ENCODE measurements at regions not wholly inside any gene's neighbourhood (a gene's known extent, or its start where the extent isn't known, plus 50 kb on each side); places are given as distances from the start of the nearest gene placed in this dataset.

DNA sequence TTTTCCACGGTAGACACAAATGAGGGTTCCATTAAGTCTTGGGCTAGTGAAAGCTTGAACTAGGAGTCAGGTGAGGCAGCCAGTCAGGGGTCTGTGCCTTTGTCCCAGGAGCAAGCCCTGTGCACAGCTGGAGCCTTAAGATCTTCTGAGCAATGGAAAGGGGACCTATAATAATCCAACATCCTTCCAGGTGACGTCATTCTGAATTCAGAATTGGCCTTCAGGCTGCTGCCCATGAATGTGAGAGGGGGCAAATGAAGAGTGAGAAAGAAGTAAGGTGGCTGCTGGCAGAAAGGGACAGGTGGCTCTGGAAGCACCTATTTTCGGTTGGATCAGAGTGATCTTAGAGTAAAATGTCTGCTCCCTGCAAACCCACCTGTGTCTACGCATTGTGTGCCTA lies 488.1 kb upstream of the CDH5 start:
- TF ChIP-seq FOXJ3 (CRISPR knock-in tag; IDR thresholded peaks at IDR 0.05; ENCODE audit: borderline replicate concordance) = no peak
- TF ChIP-seq, protein P1, sequence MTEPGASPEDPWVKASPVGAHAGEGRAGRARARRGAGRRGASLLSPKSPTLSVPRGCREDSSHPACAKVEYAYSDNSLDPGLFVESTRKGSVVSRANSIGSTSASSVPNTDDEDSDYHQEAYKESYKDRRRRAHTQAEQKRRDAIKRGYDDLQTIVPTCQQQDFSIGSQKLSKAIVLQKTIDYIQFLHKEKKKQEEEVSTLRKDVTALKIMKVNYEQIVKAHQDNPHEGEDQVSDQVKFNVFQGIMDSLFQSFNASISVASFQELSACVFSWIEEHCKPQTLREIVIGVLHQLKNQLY (CRISPR knock-in tag; IDR thresholded peaks at IDR 0.05) = no peak
- TF ChIP-seq, protein P2, sequence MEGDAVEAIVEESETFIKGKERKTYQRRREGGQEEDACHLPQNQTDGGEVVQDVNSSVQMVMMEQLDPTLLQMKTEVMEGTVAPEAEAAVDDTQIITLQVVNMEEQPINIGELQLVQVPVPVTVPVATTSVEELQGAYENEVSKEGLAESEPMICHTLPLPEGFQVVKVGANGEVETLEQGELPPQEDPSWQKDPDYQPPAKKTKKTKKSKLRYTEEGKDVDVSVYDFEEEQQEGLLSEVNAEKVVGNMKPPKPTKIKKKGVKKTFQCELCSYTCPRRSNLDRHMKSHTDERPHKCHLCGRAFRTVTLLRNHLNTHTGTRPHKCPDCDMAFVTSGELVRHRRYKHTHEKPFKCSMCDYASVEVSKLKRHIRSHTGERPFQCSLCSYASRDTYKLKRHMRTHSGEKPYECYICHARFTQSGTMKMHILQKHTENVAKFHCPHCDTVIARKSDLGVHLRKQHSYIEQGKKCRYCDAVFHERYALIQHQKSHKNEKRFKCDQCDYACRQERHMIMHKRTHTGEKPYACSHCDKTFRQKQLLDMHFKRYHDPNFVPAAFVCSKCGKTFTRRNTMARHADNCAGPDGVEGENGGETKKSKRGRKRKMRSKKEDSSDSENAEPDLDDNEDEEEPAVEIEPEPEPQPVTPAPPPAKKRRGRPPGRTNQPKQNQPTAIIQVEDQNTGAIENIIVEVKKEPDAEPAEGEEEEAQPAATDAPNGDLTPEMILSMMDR (IDR thresholded peaks at IDR 0.05) = no peak

Data from WTC11 (cell line).